Mucosa of rectum (tissue), 2 donors: ENCODE measurements at regions not wholly inside any gene's neighbourhood (a gene's known extent, or its start where the extent isn't known, plus 50 kb on each side); places are given as distances from the start of the nearest gene placed in this dataset.
"Not testable (repeated sequence)": the region's sequence is repeated elsewhere in the genome, so short reads cannot be mapped to it uniquely, and the experiment has no call there.

ENCODE experiments used
- H3K27ac ChIP-seq, 2 donors: one replicate each; pipeline ENCODE4 v1.7.0; 2013; ENCODE audit warnings: inconsistent platforms in 2 of 2, low read depth in 2 of 2, low read length in 2 of 2
- H3K27me3 ChIP-seq, 2 donors: one replicate each; pipeline ENCODE4 v1.7.0; 2013; ENCODE audit warnings: low read length in 2 of 2; ENCODE audit not compliant: control insufficient read depth in 2 of 2, insufficient read depth in 2 of 2
- H3K36me3 ChIP-seq, 2 donors: one replicate each; pipeline ENCODE4 v1.7.0; 2013; ENCODE audit warnings: low read length in 2 of 2; ENCODE audit not compliant: control insufficient read depth in 2 of 2, insufficient read depth in 2 of 2
- H3K4me1 ChIP-seq, 2 donors: one replicate each; pipeline ENCODE4 v1.7.0; 2013; ENCODE audit warnings: low read length in 2 of 2, mild to moderate bottlenecking in 1 of 2; ENCODE audit not compliant: control insufficient read depth in 2 of 2, insufficient read depth in 2 of 2
- H3K4me3 ChIP-seq, 2 donors: one replicate each; pipeline ENCODE4 v1.7.0; 2013; ENCODE audit warnings: low read length in 2 of 2
- H3K9ac ChIP-seq, 2 donors: one replicate each; pipeline ENCODE4 v1.7.0; 2013; ENCODE audit warnings: low read length in 2 of 2, low read depth in 1 of 2, mild to moderate bottlenecking in 1 of 2
- H3K9me3 ChIP-seq, 2 donors: one replicate each; pipeline ENCODE4 v1.7.0; 2013; ENCODE audit warnings: low read length in 2 of 2; ENCODE audit not compliant: control insufficient read depth in 2 of 2
- donor health status: healthy.
- donor health status: Normal muscosa, but diverticular disease.

DNA sequence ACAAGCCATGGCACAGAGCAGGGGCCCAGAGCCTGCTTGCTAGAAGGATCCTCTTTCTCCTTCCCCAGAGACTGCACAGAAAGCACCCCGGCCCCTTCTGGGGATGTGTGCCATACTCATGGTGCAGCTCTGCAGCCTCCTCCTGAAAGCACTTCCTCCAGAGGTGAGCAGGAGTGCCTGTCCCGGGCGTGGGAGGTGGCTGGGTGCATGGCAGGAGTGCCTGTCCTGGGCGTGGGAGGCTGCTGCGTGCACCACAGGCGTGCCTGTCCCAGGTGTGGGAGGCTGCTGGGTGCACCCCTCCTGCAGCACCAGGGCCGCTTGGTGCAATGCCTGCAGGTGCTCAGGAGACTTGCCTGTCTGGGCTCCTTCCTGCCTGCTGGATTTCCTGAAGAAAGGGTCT is 913.3 kb downstream of the UQCRFS1 start:
- no peaks in the 10 kb centered on the region for H3K27me3 ChIP-seq
- no peaks in the 10 kb centered on the region for H3K9me3 ChIP-seq
- no peak overlapping the region for H3K9ac ChIP-seq
- no peaks in the 10 kb centered on the region for H3K36me3 ChIP-seq
- no peak overlapping the region for H3K4me3 ChIP-seq
- H3K27ac ChIP-seq: no peak overlapping the region
- H3K4me1 ChIP-seq: no peaks in the 10 kb centered on the region

DNA sequence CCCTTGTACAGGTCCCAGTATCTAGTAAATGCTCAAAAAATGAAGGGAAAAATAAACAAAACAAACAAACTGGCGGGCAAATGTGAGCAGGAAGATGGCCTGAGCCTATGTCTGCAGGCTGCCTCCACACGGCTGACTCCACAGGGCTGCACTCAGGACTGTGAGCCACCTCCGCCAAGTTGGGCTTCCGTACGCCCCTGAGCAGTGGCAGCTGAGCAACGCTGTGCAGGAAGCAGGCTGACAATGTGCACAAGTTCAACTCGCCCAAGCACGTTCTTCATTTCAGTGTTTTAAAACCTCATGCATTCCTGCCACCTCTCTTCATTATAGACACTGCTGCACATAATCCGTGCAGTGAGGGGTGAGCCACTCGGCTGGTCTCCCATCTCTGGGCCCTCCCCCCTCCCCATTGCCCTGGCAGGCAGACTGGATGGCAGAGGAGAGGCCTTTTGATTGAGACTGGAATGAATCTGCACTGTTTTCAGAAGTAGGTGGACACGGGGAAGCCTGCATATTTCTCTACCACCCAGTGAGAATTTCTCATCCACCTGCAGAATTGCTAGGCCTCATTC is 915.3 kb downstream of the UQCRFS1 start:
- no peak overlapping the region for H3K27ac ChIP-seq
- H3K9me3 ChIP-seq: no peaks in the 10 kb centered on the region
- peaks cover 3 to 4% of the 10 kb centered on the region in 2 donors for H3K4me1 ChIP-seq
- H3K36me3 ChIP-seq: no peaks in the 10 kb centered on the region
- H3K9ac ChIP-seq: no peak overlapping the region
- no peaks in the 10 kb centered on the region for H3K27me3 ChIP-seq
- no peak overlapping the region for H3K4me3 ChIP-seq

DNA sequence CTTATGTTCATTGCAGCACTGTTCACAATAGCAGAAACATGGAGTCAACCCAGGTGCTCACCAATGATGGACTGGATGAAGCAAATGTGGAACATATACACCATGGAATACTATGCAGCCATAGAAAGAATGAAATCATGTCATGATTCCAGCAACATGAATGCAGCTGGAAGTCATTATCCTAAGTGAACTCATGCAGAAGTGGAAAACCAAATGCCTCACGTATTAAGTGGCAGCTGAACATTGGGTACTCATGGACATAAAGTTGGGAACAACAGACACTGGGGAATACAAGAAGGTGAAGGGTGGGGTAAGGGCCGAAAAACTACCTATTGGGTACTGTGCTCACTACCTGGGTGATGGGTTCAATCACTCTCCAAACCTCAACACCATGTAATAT is 915.9 kb downstream of the UQCRFS1 start:
- H3K9ac ChIP-seq: no peak overlapping the region

DNA sequence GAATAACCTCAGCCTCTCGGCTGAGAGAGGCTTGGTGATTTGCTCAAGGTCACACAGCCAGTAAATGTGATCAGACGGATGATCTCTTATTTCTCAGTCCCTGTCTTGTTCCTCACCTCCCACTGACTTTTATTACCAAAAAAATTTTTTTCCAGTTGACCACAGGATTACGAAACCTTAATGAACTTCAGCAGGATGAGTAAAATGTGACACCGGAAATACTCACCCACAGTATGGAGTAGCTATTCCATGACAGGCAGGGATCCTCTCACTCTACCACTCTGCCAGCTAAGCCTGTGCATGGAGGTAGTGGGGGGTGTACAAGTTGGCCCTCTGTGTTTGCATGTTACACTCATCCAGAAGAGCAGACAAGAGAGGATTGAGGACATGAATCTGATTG is 916.4 kb downstream of the UQCRFS1 start:
- Histone ChIP-seq H3K36me3 (no peaks in the 10 kb centered on the region), H3K4me1 (peaks cover 3 to 4% of the 10 kb centered on the region in 2 donors), H3K27ac (no peak overlapping the region), H3K27me3 (no peaks in the 10 kb centered on the region), H3K9ac (no peak overlapping the region), H3K9me3 (no peaks in the 10 kb centered on the region), H3K4me3 (no peak overlapping the region)

More for the DNA sequence above, 915.9 kb downstream of the UQCRFS1 start:
- no peak overlapping the region for H3K27ac ChIP-seq
- H3K4me3 ChIP-seq: no peak overlapping the region
- peaks cover 3 to 4% of the 10 kb centered on the region in 2 donors for H3K4me1 ChIP-seq
- H3K36me3 ChIP-seq: no peaks in the 10 kb centered on the region
- H3K27me3 ChIP-seq: no peaks in the 10 kb centered on the region
- H3K9me3 ChIP-seq: no peaks in the 10 kb centered on the region

DNA sequence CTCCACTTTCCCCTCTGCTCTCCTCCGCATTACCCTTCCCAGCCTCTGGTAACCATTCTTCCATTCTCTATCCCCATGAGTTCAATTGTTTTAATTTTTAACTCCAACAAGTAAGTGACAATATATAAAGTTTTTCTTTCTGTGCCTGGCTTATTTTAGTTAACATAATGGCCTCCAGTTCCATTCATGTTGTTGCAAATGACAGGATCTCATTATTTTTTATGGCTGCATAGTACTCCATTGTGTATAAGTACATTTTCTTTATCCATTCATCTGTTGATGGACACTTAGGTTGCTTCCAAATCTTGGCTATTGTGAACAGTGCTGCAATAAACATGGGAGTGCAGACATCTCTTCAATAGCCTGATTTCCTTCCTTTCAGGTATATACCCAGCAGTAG is 918.0 kb downstream of the UQCRFS1 start:
- not testable (repeated sequence) for H3K36me3 ChIP-seq, H3K27ac ChIP-seq, H3K27me3 ChIP-seq, H3K4me1 ChIP-seq, H3K9ac ChIP-seq, H3K4me3 ChIP-seq, H3K9me3 ChIP-seq

DNA sequence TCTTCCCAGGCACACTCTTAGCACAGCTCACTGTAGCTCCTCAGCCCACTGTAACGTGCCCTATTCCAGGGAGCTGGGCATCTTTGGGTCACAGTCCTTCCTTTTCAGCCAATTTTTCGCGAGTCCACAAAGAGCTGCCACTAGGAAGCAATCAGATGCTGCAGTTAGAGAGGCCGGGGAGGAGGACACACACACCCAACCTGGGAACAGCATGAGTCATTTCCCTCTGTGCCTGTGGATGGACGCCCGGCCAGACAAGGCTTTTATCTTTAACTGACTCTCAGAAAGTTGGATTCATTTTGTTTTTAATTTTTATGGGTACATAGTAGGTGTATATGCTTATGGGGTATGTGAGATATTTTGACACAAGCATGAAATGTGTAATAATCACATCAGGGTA is 918.6 kb downstream of the UQCRFS1 start:
- Histone ChIP-seq H3K36me3 (no peaks in the 10 kb centered on the region), H3K27ac (no peak overlapping the region), H3K4me3 (no peak overlapping the region), H3K27me3 (no peaks in the 10 kb centered on the region), H3K9ac (no peak overlapping the region), H3K4me1 (peaks cover 6 to 7% of the 10 kb centered on the region in 2 donors), H3K9me3 (no peaks in the 10 kb centered on the region)

DNA sequence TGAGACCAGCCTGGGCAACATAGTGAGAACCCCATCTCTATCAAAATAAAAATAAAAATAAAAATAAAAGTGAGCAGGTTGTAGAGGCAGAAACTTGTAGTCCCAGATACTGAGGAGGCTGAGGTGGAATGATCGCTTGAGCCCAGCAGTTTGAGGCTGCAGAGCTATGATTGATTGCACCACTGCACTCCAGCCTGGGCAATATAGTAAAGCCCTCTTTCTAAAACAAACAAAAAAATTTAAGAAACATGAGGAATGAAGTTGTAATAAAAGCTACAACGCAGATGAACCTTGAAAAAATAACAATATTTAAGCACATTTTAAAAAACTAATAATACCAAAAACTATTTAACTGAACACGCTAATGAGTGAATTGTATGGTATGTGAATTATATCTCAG is 919.3 kb downstream of the UQCRFS1 start:
- H3K27me3 ChIP-seq: no peaks in the 10 kb centered on the region
- H3K36me3 ChIP-seq: no peaks in the 10 kb centered on the region
- no peaks in the 10 kb centered on the region for H3K9me3 ChIP-seq
- peaks cover 6 to 10% of the 10 kb centered on the region in 2 donors for H3K4me1 ChIP-seq
- no peak overlapping the region for H3K27ac ChIP-seq
- H3K4me3 ChIP-seq: no peak overlapping the region
- no peak overlapping the region for H3K9ac ChIP-seq

DNA sequence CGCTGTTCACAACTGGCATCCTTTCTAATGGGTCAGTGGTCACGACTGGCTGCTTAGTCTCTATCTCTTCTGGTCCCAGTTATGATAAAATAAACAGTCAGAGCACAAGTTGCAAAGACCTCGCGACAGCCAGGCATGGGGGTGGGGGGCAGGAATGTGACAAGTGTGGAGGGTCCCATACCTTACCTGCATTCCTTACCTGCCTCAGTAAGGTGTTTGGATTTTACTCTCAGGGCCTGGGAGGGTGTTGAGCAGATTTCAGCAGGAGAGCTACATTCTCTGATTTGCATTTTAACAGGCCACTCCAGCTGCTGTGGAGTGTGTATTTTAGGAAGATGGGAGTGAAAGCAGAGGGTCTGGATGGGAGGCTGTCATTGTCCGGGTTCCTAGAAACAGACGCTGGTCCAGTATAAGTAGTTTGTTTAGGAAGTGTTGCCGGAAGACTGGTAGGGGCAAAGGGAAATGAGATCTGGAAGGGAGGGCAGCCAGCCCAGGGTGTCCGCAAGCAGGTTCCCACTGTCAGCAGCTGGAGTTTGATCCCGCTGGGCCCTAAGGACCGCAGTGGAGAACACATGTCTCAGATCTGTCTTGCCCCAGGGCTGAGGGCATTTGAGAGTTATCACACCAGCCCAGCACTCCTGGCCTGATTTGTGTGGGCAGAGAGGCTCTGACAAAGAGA is 920.0 kb downstream of the UQCRFS1 start:
- Histone ChIP-seq H3K27ac (no peak overlapping the region), H3K9ac (no peak overlapping the region), H3K4me1 (peaks cover 6 to 10% of the 10 kb centered on the region in 2 donors), H3K9me3 (no peaks in the 10 kb centered on the region), H3K36me3 (no peaks in the 10 kb centered on the region), H3K4me3 (no peak overlapping the region), H3K27me3 (no peaks in the 10 kb centered on the region)

DNA sequence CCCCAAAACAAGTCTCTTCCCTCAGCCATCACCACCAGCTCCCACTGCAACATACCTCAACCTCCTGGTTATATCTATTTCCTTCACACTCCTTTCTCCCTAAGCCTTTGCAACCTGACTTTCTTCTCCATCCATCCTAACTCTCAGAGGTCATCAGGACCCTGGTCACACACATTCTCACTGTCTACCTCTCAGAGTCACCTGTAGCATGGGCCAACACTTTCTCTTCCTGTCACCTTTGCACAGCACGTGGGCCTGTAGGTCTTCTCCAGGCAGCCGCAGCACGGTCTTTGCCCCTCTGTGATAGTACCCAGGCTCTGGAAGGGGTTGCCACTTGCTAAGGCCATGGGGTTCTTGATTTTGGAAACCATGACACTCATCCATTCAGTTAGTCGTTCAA is 921.1 kb downstream of the UQCRFS1 start:
- Histone ChIP-seq H3K9ac (no peak overlapping the region), H3K9me3 (no peaks in the 10 kb centered on the region), H3K4me1 (peaks cover 6 to 10% of the 10 kb centered on the region in 2 donors), H3K4me3 (no peak overlapping the region), H3K36me3 (no peaks in the 10 kb centered on the region), H3K27me3 (no peaks in the 10 kb centered on the region), H3K27ac (no peak overlapping the region)

DNA sequence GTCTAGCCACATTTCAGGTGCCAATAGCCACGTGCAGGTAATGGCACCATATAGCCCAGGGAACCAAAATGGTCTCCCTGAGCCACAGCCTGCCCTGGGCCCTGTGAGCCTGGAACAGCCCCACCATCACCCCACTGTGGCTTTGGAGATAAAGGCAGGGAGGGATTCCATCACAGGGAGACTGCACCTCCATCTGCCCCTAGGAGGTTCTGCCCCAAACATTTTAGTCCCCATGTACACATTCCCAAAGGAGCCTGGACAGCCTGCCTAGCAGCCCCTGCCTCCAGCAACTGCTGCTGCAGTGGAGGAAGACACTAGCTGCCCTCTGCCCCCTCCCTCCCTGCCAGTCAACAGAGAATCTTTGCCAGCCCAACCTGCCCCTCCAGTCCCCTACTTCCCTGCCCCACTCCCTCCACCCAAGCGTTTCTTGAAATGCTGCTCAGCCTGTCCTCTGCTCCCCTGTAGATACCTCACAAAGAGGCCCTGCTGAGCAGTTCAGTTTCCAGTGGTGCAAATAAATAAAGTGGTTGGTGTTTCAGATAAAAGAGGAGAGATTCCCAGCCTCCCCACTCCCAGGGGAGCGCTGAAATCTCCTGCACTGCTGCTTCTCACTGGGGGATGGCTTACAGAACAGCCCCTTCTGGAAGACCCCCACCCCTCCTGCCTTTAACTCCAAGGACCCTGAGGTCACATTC is 921.8 kb downstream of the UQCRFS1 start:
- H3K36me3 ChIP-seq: no peaks in the 10 kb centered on the region
- no peaks in the 10 kb centered on the region for H3K27me3 ChIP-seq
- H3K4me1 ChIP-seq: peaks cover 6 to 10% of the 10 kb centered on the region in 2 donors
- H3K27ac ChIP-seq: no peak overlapping the region
- no peaks in the 10 kb centered on the region for H3K9me3 ChIP-seq
- no peak overlapping the region for H3K9ac ChIP-seq
- no peak overlapping the region for H3K4me3 ChIP-seq
